Upper lobe of left lung (tissue), 4 donors: ENCODE measurements at regions not wholly inside any gene's neighbourhood (a gene's known extent, or its start where the extent isn't known, plus 50 kb on each side); places are given as distances from the start of the nearest gene placed in this dataset.

Experiments used
- EP300 ChIP-seq, 4 donors: sonication (generic); formaldehyde crosslinking; IDR thresholded peaks; one replicate each; pipeline ENCODE4 v1.5.1; 2017; ENCODE audit warnings: antibody characterized with exemption in 4 of 4, control low read depth in 2 of 4
- TF ChIP-seq, protein P1 (sequence below), 6 experiments: fragments of 450-650 bp in 4 of 6; fragments of 200-600 bp in 2 of 6; sonication (generic) in 2 of 6; IDR thresholded peaks; one replicate each; pipeline ENCODE4 v1.5.1; 2016 to 2019; ENCODE audit warnings: antibody characterized with exemption in 6 of 6

DNA sequence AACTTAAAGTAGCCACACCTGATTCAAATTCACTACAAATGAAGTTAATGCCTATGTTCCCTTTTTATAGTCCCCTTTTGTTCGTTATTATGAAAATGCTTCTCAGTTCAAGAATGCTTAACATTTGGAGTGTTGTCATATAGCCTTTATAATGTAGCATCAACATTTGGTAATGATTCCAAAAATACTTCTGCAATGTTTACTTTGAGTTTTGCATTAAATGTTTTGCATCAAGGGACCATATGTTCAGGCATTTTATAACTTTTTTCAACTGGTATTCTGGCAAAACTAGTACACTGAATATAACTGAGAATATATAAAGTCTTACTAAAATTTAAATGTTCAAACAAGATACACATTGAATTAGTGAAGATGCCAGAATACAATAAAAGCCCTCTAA lies 209.6 kb upstream of the SLC16A7 start:
- TF ChIP-seq, protein P1, sequence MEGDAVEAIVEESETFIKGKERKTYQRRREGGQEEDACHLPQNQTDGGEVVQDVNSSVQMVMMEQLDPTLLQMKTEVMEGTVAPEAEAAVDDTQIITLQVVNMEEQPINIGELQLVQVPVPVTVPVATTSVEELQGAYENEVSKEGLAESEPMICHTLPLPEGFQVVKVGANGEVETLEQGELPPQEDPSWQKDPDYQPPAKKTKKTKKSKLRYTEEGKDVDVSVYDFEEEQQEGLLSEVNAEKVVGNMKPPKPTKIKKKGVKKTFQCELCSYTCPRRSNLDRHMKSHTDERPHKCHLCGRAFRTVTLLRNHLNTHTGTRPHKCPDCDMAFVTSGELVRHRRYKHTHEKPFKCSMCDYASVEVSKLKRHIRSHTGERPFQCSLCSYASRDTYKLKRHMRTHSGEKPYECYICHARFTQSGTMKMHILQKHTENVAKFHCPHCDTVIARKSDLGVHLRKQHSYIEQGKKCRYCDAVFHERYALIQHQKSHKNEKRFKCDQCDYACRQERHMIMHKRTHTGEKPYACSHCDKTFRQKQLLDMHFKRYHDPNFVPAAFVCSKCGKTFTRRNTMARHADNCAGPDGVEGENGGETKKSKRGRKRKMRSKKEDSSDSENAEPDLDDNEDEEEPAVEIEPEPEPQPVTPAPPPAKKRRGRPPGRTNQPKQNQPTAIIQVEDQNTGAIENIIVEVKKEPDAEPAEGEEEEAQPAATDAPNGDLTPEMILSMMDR (IDR thresholded peaks at IDR 0.05), result no peak
- no peak for TF ChIP-seq EP300 (IDR thresholded peaks at IDR 0.05)
